Upper lobe of left lung (tissue), 6 donors: ENCODE measurements at regions not wholly inside any gene's neighbourhood (a gene's known extent, or its start where the extent isn't known, plus 50 kb on each side); places are given as distances from the start of the nearest gene placed in this dataset.

Experiments
- ATAC-seq, 2 donors: fragments of 200-7000 bp; cut with Tn5 transposase; one replicate each; pipeline ENCODE4 v1.9.1; 2022; ENCODE audit warnings: mild to moderate bottlenecking in 2 of 2, moderate library complexity in 2 of 2; ENCODE audit not compliant: low FRiP score in 2 of 2
- DNase-seq, 2 donors: peaks; one replicate each; pipeline ENCODE4 v3.0.0-alpha.2; 2019 to 2020
- H3K27ac ChIP-seq, 4 donors: fragments of 200-600 bp; sonication (generic); one replicate each; pipeline ENCODE4 v1.5.1; 2016 to 2019
- H3K27me3 ChIP-seq, 4 donors: fragments of 200-600 bp; sonication (generic); one replicate each; pipeline ENCODE4 v1.5.1; 2017 to 2019
- H3K36me3 ChIP-seq, 4 donors: fragments of 200-600 bp; sonication (generic); one replicate each; pipeline ENCODE4 v1.5.1; 2016 to 2019
- H3K4me1 ChIP-seq, 4 donors: fragments of 200-600 bp; sonication (generic); one replicate each; pipeline ENCODE4 v1.5.1; 2018 to 2019
- H3K4me3 ChIP-seq, 4 donors: fragments of 200-600 bp; sonication (generic); one replicate each; pipeline ENCODE4 v1.5.1; 2017 to 2019; ENCODE audit warnings: mild to moderate bottlenecking in 2 of 4, moderate library complexity in 1 of 4
- H3K9me3 ChIP-seq, 4 donors: fragments of 200-600 bp; sonication (generic); one replicate each; pipeline ENCODE4 v1.5.1; 2018 to 2019
- EP300 ChIP-seq, 4 donors: sonication (generic); formaldehyde crosslinking; IDR thresholded peaks; one replicate each; pipeline ENCODE4 v1.5.1; 2017; ENCODE audit warnings: antibody characterized with exemption in 4 of 4, control low read depth in 2 of 4
- POLR2A ChIP-seq, 4 donors: fragments of 450-650 bp; IDR thresholded peaks; one replicate each; pipeline ENCODE4 v1.5.1; 2016 to 2017; ENCODE audit warnings: antibody characterized with exemption in 4 of 4, mild to moderate bottlenecking in 2 of 4
- POLR2AphosphoS5 ChIP-seq, 2 donors: sonication (generic); formaldehyde crosslinking; IDR thresholded peaks; one replicate each; pipeline ENCODE4 v1.5.1; 2017; ENCODE audit warnings: antibody characterized with exemption in 2 of 2
- WGBS, 2 donors: methylation state at CpG; one replicate each; pipeline ENCODE4 v1.1.5; 2017 to 2018; 5-methylcytosine and 5-hydroxymethylcytosine counted together
- TF ChIP-seq, protein P1 (sequence below), 6 experiments: fragments of 450-650 bp in 4 of 6; fragments of 200-600 bp in 2 of 6; sonication (generic) in 2 of 6; IDR thresholded peaks; one replicate each; pipeline ENCODE4 v1.5.1; 2016 to 2019; ENCODE audit warnings: antibody characterized with exemption in 6 of 6
- donor health status: DM: no; HTN: no; CAD: no; lungs with moderate emphysema.
- donor health status: DM: no; HTN: yes; CAD: no; lungs with severe emphysema.

DNA sequence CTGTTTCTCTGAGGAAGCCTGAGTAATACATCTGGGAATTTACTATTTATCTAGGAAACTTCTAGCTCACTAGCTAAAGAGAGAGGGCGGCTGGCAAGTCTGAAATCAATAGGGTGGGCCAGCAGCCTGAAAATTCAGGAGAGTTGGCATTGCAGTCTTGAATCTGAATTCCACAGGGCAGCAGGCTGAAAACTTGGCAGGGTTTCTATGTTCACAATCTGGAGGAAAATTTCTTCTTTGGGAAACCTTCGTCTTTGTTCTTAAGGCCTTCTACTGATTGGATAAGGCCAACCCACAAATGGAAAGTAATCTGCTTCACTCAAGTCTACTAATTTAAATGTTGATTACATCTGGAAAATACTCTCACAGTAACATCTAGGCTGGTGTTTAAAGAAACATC is 101.0 kb upstream of the COG2 start:
- no peaks in the 10 kb centered on the region for H3K9me3 ChIP-seq
- no peak overlapping the region for H3K4me3 ChIP-seq
- H3K4me1 ChIP-seq: no peaks in the 10 kb centered on the region
- ATAC-seq (no peak), DNase-seq (no peak)
- no peaks in the 10 kb centered on the region for H3K36me3 ChIP-seq
- 82 to 86% methylated on average over 2 of the region's 2 CpGs for WGBS, 2 donors
- no peak overlapping the region for H3K27ac ChIP-seq
- no peaks in the 10 kb centered on the region for H3K27me3 ChIP-seq
- no peak for TF ChIP-seq POLR2AphosphoS5 (IDR thresholded peaks at IDR 0.05)
- TF ChIP-seq, protein P1, sequence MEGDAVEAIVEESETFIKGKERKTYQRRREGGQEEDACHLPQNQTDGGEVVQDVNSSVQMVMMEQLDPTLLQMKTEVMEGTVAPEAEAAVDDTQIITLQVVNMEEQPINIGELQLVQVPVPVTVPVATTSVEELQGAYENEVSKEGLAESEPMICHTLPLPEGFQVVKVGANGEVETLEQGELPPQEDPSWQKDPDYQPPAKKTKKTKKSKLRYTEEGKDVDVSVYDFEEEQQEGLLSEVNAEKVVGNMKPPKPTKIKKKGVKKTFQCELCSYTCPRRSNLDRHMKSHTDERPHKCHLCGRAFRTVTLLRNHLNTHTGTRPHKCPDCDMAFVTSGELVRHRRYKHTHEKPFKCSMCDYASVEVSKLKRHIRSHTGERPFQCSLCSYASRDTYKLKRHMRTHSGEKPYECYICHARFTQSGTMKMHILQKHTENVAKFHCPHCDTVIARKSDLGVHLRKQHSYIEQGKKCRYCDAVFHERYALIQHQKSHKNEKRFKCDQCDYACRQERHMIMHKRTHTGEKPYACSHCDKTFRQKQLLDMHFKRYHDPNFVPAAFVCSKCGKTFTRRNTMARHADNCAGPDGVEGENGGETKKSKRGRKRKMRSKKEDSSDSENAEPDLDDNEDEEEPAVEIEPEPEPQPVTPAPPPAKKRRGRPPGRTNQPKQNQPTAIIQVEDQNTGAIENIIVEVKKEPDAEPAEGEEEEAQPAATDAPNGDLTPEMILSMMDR (IDR thresholded peaks at IDR 0.05): no peak
- TF ChIP-seq EP300 (IDR thresholded peaks at IDR 0.05): no peak
- no peak for TF ChIP-seq POLR2A (IDR thresholded peaks at IDR 0.05)

DNA sequence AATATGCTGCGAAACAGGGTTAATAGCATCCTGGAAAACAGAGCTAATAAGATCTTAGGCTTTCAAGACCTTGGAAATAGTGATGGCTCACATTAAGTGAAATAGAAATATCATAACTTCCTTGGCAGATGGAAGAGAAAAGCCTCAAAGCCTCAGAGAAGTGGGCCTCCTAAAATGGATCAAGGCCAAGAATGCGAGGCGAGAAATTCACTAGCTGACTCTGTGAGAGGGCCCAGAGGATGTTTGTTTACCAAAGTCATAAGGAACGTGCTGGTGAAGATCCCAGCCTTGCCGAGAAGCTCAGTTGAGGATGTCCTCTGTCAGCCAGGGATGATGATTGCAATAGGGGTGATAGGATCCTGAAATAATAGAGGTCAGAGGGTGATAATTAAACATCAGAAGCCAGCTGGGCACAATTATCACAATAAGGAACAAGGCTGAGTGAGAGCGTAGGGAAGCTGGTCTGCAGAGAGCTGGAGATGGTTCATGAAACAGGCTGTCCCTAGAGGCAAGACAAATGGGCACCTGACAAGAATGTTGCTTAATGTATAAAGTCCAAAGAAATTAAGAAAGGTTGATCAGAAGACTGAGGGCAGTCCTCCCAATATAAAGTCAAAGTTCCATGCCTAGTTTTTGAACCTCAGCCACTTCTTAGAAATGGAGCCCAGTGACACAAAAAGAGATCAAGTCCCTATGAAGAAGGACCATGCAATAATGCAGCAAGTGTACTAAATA is 101.7 kb upstream of the COG2 start:
- no peaks in the 10 kb centered on the region for H3K9me3 ChIP-seq
- no peaks in the 10 kb centered on the region for H3K27me3 ChIP-seq
- no peak overlapping the region for H3K27ac ChIP-seq
- DNase-seq (no peak), ATAC-seq (no peak)
- H3K4me3 ChIP-seq: no peak overlapping the region
- no peak for TF ChIP-seq POLR2A (IDR thresholded peaks at IDR 0.05)
- no peak for TF ChIP-seq EP300 (IDR thresholded peaks at IDR 0.05)
- TF ChIP-seq POLR2AphosphoS5 (IDR thresholded peaks at IDR 0.05): no peak
- TF ChIP-seq, protein P1 (IDR thresholded peaks at IDR 0.05): no peak
- WGBS, 2 donors: 42 to 56% methylated on average over 6 of the region's 6 CpGs
- H3K4me1 ChIP-seq: no peaks in the 10 kb centered on the region
- H3K36me3 ChIP-seq: no peaks in the 10 kb centered on the region

DNA sequence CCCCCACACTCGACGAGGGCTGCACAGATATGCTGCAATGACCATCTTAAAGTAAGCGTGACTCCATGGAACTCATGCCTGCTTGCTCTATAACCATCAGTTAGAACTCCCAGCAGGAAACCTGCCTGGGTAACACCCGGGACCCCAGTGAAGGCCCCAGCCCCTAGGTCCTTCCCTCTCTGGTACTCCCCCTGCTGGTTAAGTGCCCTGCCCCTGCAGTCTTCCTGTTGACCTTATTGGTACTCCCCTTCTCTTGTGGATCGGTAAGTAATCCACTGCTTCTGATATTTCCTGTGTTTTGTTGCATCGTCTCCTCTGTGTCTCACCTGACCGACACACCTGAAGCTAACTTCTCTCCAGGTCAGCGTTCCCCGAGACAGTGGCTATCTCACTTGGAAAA is 104.8 kb upstream of the COG2 start:
- Histone ChIP-seq H3K27ac (no peak overlapping the region), H3K36me3 (no peaks in the 10 kb centered on the region), H3K4me3 (no peak overlapping the region), H3K27me3 (no peaks in the 10 kb centered on the region), H3K4me1 (no peaks in the 10 kb centered on the region), H3K9me3 (peaks cover 0 to 15% (median 8%) of the 10 kb centered on the region in 4 donors)
- DNase-seq (no peak), ATAC-seq (no peak)
- WGBS, 2 donors: 68 to 71% methylated on average over 7 to 9 of the region's 9 CpGs
- TF ChIP-seq EP300 (IDR thresholded peaks at IDR 0.05): no peak
- TF ChIP-seq POLR2AphosphoS5 (IDR thresholded peaks at IDR 0.05): no peak
- TF ChIP-seq, protein P1 (IDR thresholded peaks at IDR 0.05): no peak

DNA sequence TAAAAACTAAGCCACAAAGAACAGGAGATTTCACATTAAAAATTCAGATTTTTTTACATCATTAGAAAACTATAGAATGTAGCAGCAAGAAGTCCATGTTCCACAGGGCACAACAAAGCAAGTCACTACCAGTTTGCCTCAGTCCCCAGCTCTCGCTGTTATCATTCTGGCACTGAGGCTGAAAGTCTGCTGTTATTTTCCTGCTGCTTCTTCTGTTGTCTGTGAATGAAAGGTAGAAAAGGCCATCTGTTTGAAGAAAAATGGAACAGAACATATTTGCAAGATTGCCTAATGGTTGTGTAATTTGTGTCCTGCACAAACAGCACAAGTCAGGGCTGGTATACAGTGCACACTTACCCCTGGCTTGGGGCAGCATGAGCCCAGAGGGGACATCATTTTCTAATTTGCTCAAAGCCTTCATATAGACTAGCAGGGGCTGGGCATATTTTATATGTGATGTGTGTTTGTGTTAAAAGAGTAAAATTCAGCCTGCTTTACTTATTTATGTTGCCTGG is 105.6 kb upstream of the COG2 start:
- WGBS, 2 donors: 76 to 79% methylated on average over 1 of the region's 1 CpG
- Histone ChIP-seq H3K9me3 (peaks cover 0 to 15% (median 8%) of the 10 kb centered on the region in 4 donors), H3K4me3 (no peak overlapping the region), H3K27me3 (no peaks in the 10 kb centered on the region), H3K27ac (no peak overlapping the region), H3K36me3 (no peaks in the 10 kb centered on the region), H3K4me1 (no peaks in the 10 kb centered on the region)
- ATAC-seq (no peak), DNase-seq (no peak)
- TF ChIP-seq POLR2AphosphoS5 (IDR thresholded peaks at IDR 0.05) (no peak), POLR2A (IDR thresholded peaks at IDR 0.05) (no peak)

DNA sequence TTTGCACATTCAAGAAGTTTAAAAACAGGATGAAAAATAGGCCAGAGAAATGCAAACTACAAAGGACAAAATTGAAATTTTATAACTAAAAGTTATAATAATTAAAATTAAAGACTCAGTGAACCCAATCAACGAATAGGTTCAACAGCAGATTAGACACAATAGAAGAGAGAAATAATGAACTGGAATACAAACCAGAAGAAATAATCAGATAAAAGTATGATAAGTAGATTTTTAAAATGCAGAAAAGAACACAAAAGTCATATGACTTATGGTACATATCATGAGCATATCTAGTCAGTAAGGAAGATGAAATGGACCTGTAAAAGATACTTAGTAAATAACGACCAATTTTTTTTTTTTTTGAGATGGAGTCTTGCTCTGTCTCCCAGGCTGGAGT is 108.1 kb upstream of the COG2 start:
- peaks cover 0 to 22% (median 8%) of the 10 kb centered on the region in 4 donors for H3K9me3 ChIP-seq
- H3K27me3 ChIP-seq: no peaks in the 10 kb centered on the region
- TF ChIP-seq, protein P1 (IDR thresholded peaks at IDR 0.05): no peak
- TF ChIP-seq POLR2A (IDR thresholded peaks at IDR 0.05): no peak
- no peak for TF ChIP-seq EP300 (IDR thresholded peaks at IDR 0.05)
- TF ChIP-seq POLR2AphosphoS5 (IDR thresholded peaks at IDR 0.05): no peak
- ATAC-seq: no peak
- WGBS, 2 donors: 58 to 60% methylated on average over 2 of the region's 2 CpGs
- H3K27ac ChIP-seq: no peak overlapping the region
- DNase-seq: no peak
- H3K4me3 ChIP-seq: no peak overlapping the region
- no peaks in the 10 kb centered on the region for H3K36me3 ChIP-seq
- H3K4me1 ChIP-seq: no peaks in the 10 kb centered on the region
